ENCODE measurements at regions not wholly inside any gene's neighbourhood (a gene's known extent, or its start where the extent isn't known, plus 50 kb on each side); places are given as distances from the start of the nearest gene placed in this dataset.

DNA sequence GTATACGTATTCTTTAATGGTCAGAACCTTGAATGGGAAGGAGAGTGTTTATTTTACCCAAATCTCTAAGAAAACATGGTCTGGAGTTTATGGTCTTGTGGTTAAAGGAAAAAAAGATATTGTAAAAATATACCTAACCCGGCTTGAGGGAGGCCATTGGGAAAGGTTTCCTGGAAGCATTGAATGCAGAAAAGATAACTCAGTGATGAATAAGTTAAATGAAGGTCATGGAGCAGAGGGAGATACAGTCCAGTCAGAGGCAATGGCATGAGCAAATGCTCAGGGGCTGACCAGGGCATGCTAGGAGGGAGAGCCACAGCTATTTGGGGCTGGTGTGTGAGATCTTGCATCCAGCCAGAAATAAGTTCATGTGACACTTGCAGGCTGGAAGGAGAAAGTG, 430.4 kb upstream of the CDH5 start:
- DNase-seq (ENCODE audit: low spot score) (no peak), ATAC-seq (no peak)

DNA sequence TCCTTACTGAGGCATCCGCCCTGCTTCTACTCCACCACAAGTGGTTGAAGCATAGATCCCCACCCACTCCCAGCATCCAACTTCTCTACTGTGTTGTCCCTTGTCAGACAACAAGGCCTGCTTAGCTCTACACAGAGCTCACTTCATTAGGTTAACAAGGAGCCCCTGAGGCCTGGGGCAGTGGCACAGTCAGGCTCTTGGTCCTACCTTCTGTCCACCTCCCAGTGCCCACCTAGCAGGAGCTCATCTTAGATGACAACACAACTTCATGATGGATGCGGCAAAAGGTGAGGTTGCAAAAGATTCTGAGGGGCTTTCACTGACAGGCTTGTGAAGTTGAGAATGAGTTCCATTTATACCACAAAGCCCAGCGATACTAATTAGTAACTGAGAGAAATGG, 432.0 kb upstream of the CDH5 start:
- no peak for ATAC-seq

DNA sequence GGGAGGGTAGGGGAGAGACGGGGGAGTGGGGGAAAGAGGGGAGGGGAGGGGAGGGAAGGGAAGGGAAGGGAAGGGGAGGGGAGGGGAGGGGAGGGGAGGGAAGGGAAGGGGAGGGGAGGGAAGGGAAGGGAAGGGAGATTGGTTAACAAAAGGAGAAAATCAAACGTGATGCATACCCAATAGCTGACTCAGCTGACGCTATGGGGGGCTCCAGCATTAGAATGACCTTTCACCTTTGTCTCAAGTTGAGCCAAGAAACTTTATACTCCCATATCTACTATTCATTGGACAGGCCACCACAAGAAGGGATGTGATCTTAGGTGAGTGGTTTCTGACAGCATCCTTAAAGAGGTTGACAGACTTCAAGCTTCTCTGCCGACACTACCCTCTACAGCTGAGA, 432.8 kb upstream of the CDH5 start:
- ATAC-seq (no peak), DNase-seq (ENCODE audit: low spot score) (no peak)

More for the DNA sequence above, 432.0 kb upstream of the CDH5 start:
- DNase-seq (ENCODE audit: low spot score): no peak

DNA sequence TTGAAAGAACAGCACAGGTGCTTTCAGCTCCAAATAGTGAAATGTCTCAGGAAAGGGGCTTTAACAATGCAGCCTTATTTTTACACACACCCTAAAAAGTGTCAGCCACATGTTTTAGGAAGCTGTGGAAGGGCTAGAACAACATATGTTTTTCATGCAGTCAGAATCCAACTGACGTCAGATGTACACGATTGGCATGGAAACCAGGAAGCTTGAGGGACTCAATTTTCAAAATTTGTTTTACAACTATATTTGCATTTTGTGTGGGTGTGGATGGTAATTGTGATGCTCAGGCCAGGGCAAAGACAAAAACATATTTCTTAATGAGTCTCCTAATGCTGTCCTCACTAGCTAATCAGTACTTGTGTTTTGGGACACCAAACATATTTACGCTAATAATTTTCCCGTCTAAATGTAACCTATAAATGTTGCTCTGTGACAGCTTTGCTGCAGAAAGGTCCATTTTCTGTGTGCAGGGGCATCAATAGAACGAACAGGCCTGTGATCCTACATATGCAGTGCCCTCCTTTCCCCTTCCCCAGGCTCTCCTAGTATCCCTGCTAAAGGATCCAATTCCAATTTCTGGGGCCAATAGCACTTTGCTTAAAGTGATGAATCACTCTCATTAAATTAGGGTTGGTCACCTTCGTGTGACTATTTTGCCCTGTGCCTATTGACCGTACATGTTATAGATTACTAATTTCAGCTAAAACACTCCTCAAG, 434.0 kb upstream of the CDH5 start:
- no peak for DNase-seq (ENCODE audit: low spot score)
- no peak for ATAC-seq

DNA sequence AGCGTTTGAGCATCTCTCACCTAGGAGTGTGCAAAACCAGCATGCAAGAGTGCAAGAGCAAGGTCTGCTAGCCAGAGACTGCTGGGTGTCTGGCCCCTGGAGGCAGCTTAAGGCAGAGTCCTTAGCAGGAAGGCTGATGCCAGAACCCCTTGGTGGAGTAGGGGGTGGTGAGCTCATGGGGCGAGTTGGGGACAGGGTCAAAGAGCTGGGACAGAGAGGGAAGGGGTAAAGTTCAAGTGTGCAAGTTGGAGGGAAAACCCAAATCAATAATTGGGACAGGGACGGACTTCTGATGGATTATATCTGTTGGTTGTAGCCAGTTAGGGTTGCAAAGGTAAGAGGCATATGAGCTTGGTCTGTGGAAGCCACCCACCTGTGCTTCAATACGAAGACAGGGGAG, 443.6 kb upstream of the CDH5 start:
- DNase-seq (ENCODE audit: low spot score) (peak; percentile 76), ATAC-seq (peak; percentile 96)

DNA sequence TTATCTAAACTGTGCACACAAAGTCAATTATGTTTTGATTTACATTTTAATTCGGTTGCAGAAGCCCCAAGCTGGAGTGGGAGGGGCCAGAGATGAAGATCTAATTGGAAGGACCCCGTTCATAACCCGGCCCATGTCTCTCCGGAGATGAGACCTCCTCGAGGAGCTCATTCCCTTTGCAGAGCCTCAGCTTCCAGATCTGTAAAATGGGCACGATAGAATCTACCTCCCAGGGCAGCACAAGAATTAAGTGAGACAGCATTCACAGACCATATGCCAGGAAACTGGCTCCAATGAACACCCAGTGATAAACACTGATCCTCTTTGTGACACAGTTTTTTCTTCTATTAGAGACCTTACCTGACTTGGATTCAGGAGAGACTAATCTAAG, 446.5 kb upstream of the CDH5 start:
- ATAC-seq: no peak
- DNase-seq (ENCODE audit: low spot score): no peak

DNA sequence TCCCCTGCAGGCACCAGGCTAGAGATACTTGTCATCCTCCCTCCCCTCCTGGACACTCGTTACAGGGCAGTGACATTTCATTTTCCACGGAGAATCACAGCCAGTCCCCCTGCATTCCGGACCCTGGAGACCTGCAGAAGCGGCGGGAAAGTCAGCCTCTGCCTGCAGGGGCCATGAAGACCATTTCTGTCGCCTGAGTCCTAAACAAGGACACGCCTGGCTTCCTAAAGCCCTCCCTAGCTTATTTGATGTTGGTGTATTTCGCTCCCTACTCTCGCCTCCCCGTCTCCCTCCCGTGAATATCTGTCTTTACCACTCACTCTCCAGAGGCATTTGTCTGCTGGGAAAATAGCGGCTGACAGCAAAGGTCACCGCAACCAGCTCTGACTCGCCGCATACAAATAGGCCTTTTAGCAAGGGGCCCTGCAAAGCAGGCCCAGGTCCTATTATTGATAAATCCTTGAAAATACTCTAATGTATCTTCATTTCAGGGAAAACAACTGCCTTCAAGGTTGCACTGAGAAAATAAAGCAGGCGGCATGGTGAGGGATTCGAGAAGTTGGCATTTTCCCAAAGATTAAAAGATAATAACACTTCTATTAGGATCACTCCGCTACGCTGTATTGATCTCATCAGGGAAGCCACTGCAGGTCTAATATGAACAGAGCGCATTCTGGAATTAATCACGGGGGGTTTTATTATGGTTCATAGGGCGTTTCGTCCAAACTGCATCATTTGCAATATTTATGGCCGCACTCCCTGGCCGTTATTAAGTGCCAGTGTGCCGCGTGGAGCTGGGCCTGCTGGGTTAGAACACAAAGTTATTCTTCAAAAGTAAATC, 447.1 kb upstream of the CDH5 start:
- ATAC-seq (no peak), DNase-seq (ENCODE audit: low spot score) (no peak)

DNA sequence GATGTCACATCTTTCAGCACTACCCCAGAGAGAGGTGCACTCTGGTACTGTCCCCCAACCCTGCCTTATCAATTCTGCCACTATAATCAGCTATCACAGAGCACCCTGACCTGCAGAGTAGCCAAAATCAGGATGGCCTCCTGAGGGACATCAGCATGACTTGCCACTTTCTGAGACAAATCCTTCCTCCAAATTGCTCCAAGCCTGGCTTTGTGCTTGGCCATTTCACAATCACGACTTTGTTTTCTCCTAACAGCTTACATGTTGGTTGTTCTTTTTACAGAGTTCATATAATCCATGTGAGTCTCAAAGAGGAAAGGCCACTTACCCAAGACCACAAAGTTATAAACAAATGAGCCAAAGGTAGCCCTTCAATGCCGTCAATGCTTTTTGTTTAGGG, 449.0 kb upstream of the CDH5 start:
- ATAC-seq (peak; percentile 42), DNase-seq (ENCODE audit: low spot score) (no peak)

DNA sequence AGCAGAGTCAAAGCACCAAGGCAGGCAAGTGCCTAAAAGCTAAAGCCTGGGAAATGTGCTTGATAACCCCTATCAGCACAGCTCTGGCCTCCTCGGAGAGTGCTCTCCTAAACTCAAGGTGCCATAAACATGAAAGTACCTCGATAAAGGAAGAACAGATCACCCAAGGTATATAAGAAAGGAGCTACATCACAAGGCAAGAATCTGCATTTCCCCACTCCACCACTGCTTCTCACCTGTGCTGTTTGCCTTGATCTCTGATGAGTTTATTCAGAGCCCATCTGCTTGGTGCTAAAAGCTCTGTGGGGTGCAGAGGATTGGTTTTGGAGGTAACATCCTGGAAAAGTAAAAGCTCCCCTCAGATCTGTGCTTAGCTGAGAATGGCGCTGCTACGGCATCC, 449.5 kb upstream of the CDH5 start:
- no peak for ATAC-seq
- no peak for DNase-seq (ENCODE audit: low spot score)

DNA sequence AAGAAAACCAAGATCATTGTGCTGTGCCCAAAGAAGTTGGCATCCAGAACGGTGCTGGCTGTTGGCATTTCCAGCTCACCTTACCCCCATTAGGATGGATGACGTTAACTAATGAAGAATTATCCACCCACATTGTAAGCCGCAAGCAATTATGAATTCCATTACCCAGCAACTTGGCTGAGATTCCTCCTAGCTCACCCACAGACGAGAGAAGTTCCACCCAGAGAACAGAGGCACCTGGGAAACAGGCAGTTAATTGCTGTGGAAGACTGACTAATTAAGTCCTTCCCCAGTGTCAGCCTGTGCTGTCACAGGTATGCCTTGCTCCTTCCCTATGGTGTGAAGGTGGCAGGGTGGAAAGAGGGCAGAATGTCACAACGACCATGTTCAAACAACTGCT, 456.2 kb upstream of the CDH5 start:
- DNase-seq (ENCODE audit: low spot score) (no peak), ATAC-seq (no peak)

DNA sequence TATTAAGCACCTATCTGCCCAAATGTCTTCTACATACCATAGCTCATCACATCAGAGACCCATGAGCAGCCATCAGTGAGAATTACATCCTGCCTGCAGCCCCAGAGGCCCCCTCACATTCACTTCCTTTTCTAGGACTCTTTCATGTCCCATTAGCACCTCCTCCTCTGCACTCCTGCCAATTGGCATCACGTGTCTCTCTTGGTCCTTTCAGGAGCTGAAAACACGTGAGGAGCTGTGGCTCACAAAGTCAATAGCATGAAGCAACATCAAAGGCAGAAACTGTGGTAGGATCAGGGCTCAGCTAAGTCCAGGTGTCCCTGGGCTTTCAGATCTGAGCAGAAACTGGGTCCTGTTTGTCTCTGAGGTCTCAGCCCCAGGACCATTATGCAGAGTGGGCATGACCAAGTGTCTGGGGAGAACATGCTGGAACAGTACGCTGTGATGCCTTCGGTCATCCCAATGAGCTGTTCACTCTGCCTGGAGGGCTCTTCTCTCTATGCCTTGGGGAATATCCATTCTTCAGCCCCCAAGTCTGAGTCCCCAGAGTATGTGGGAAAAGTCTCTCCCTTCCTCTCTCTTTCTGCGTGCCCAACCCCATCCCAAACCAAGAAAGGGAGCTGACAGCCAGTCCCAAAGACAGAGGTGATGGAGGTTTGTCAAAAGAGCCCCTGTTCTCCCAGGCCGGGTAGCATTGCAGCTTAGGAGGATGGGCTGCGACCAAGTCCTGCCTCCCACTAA, 457.0 kb upstream of the CDH5 start:
- ATAC-seq (peak; percentile 90), DNase-seq (ENCODE audit: low spot score) (peak; percentile 80)

DNA sequence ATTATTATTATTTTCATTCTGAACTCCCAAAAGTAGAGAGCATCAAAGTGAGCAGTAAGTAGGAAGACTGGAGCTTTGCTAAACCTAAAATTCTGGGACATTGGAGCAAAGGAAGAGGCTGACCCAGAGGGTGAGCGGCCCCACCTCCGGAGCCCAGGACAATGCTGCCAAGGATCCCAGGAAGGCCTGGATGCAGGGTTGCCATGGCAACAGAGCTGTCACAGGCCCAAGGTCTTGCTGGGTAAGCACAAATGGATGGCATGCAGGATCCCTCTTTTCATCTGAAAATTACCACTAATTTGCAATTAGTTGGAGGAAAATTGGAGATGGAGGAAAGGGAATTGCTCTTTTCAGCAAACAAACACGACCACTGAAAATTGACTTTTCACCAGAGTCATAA, 457.9 kb upstream of the CDH5 start:
- ATAC-seq (no peak), DNase-seq (ENCODE audit: low spot score) (no peak)

DNA sequence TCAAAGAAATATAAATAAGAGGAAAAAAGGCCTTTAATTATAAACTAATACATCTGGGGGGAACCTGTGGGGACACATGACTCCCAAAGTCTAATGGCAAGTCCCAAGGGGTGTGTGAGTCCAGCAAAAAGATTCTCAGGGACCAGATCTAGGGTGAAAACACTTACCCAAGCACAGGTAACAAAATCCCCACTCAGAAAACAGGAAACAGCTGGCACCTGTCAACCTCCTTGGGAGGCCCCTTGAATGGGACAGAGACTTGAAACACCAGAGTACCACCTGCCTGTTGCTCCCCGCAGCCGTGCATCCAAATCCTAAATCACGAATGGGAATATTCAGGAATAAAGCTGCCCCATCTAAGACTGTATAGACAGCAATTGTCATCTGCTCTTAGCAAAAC, 461.2 kb upstream of the CDH5 start:
- DNase-seq (ENCODE audit: low spot score) (no peak), ATAC-seq (no peak)

DNA sequence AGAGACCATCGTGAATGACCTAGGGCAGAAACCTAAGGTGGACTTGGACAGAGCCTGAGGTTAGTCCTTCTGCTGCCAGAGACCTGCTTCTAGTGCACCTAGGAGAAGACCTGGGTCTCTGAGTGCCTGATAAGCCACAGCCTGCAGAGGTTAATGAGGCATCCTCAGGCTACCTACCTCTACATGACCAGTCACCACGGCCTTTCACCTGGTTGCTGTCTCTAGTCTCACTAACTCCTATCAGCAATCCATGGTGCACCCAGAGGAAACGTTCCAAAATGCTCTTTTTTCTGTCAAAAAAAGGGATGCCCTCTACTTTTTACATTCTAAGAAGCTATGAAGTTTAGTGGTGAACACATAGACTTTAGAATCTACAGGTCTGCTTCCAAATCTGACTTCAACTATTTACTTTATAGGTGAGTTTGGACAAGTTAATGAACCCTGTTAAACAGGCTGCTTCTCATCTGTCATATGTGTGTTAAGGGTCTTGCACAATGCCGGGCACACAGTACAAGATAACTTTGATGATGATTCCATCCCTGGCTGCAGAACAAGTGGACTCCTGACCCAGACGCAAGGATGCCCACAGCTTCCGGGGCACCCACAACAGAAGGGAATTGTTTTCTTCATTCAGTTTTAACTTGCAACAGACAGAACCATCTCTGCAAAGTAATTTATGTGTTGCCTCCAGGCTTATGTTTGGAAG, 469.9 kb upstream of the CDH5 start:
- DNase-seq (ENCODE audit: low spot score) (peak; percentile 87), ATAC-seq (peak; percentile 89)

DNA sequence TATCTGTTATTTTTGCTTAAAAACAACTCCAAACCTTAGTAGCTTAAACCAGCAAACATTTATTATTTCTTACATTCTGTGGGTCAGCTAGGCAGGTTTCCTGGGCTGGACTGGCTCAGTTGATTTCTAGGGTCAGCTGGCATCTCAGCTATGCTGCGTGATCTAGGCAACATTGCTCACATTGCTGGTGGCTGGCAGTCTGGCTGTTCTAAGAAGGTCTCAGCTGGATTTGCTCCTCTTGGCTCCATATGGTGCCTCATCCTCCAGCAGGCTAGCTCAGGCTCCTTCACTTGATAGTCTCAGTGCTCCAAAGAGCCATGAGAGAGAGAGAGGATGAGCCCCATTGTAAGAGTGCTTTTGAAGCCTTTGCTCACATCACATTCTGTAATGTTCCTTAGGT, 470.6 kb upstream of the CDH5 start:
- DNase-seq (ENCODE audit: low spot score): no peak
- no peak for ATAC-seq

DNA sequence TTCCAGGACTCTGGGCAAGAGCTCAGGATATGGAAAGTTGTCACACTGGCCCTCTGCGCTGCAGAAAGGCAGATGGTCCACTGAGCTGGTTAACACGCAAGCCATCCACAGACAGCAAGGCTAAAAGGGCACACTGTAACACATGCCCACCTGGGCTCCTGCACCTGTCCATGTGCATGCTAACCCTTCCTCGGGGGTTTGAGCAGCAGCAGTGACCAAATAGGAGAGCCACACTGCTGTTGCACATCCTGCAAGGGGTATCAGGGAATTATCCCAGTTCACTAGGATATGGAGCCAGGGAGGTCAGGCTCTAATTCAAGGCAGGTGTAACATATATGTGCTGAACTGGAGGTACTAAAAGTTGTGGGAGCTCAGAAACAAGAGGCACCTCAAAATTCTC, 471.0 kb upstream of the CDH5 start:
- DNase-seq (ENCODE audit: low spot score) (no peak), ATAC-seq (no peak)

DNA sequence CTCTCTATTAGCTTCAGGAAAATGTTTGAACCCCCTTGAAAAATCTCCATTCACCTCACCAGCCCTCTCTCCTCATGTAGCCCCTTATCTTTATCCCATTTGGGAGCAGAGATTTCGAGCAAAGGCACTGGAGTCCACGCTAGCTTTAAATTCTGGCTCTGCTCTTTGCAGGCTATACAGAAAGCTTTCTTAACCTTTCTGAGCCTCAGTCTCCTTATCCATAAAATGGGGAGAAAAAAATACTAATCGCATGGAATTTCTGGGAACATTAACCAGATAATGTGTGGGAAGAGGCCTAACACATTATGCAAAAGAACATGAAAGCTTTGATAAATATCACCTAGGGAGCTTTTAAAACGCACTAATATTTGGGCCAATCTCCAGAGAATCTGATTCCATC, 476.3 kb upstream of the CDH5 start:
- DNase-seq (ENCODE audit: low spot score) (no peak), ATAC-seq (no peak)

DNA sequence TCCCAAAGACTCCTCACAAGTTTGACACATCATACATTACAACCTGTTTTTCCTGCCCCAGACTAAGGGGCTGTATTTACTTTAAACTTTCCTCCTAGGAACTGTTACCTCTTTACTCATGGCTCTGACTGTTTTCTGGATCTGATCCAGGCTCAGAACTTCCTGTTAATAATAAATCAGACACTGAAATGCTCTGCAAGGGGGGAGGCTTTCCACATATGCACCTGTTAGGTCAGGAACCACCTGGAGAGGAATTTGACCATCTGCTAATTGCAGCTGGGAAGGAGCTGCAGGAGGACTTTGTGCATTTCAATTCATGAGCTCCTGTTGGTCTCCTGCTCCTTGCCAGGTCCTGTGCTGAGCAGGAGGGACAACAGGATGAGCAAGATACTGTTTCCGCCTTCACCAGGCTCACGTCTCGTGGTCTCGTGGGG, 476.9 kb upstream of the CDH5 start:
- DNase-seq (ENCODE audit: low spot score) (no peak), ATAC-seq (no peak)

DNA sequence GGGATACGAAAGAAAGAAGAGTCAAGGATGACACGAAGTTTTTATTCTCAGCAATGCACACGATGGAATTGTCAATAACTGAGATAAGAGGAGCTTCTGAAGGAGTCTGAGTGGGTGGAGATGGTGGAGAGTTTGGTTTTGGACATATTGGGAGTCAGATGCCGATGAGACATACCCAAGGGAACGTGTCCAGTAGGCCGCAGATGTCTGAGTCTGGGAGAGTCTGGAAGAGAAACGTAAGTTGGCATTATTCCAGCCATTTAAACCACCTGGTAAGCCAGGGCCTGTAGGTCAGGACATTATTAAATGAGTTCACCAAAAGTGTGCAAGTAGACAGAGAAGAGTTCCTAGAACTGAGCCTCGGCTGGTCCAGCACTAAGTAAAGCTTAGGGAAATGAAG, 478.3 kb upstream of the CDH5 start:
- no peak for ATAC-seq

DNA sequence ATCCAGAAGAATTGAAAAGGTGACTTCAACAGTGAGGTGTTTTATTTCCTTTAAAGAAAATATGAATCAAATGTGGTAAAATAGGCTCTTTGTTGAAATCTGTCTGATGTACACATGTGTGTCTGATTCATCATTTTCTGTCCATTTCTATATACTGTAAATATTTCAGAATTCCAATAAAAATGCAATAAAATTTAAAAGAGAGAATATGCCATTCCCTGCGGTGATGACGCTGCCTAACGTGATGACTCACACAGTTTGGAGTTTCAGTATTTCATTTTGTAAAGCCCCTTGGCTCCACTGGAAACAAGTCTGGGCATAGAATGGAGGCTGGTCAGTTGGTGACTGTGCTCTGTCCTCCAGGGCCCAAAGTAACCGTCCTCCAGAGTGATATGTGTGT, 482.5 kb upstream of the CDH5 start:
- ATAC-seq: no peak
- DNase-seq (ENCODE audit: low spot score): no peak

More for the DNA sequence above, 478.3 kb upstream of the CDH5 start:
- no peak for DNase-seq (ENCODE audit: low spot score)

DNA sequence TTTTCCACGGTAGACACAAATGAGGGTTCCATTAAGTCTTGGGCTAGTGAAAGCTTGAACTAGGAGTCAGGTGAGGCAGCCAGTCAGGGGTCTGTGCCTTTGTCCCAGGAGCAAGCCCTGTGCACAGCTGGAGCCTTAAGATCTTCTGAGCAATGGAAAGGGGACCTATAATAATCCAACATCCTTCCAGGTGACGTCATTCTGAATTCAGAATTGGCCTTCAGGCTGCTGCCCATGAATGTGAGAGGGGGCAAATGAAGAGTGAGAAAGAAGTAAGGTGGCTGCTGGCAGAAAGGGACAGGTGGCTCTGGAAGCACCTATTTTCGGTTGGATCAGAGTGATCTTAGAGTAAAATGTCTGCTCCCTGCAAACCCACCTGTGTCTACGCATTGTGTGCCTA, 488.1 kb upstream of the CDH5 start:
- DNase-seq (ENCODE audit: low spot score): no peak
- no peak for ATAC-seq

All from left lobe of liver (tissue), 2 donors.